ENCODE measurements at regions not wholly inside any gene's neighbourhood (a gene's known extent, or its start where the extent isn't known, plus 50 kb on each side); places are given as distances from the start of the nearest gene placed in this dataset.
"Not testable (repeated sequence)": the region's sequence is repeated elsewhere in the genome, so short reads cannot be mapped to it uniquely, and the experiment has no call there.

- intact Hi-C loops (cut with DNase I): no loop called here
- no peak for ATAC-seq
- DNase-seq (ENCODE audit: missing footprints): no peak
Observed at GRCh38 chr2:175359710-175360109, 178.2 kb upstream of the ATP5MC3 start.

DNA sequence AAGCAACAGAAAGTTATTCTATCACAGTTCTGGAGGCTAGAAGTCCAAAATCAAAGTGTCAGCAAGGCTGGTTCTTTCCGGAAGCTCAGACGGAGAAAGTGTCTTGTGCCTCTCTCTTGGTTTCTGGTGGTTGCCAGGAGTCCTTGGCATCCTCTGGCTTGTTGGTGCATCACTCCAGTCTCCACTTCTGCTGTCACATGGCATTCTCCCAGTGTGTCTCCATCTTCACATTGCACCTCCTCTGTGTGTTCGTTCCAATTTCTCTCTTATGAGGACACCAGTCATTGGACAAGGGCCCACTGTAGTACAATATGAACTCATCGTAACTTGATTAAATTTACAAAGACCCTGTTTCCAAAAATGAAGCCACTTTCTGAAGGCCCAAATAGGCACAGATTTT lies 175.4 kb upstream of the ATP5MC3 start:
- intact Hi-C loops (cut with DNase I): no loop called here
- no peak for DNase-seq (ENCODE audit: missing footprints)
- ATAC-seq: no peak

- intact Hi-C loops (cut with DNase I): no loop called here
- ATAC-seq: no peak
Observed at GRCh38 chr2:175355246-175355645, 173.7 kb upstream of the ATP5MC3 start.

GRCh38 chr2:175353275-175353674 lies 171.8 kb upstream of the ATP5MC3 start:
- intact Hi-C loops (cut with DNase I): no loop called here
- no peak for ATAC-seq
- no peak for DNase-seq (ENCODE audit: missing footprints)

More at GRCh38 chr2:175355246-175355645, 173.7 kb upstream of the ATP5MC3 start:
- DNase-seq (ENCODE audit: missing footprints): no peak

- intact Hi-C loops (cut with DNase I): no loop called here
- no peak for DNase-seq (ENCODE audit: missing footprints)
- no peak for ATAC-seq
Observed at GRCh38 chr2:175351512-175351911, 170.0 kb upstream of the ATP5MC3 start.

- no peak for DNase-seq (ENCODE audit: missing footprints)
- no peak for ATAC-seq
- intact Hi-C loops (cut with DNase I): no loop called here
Observed at GRCh38 chr2:175350105-175350504, 168.6 kb upstream of the ATP5MC3 start.

DNA sequence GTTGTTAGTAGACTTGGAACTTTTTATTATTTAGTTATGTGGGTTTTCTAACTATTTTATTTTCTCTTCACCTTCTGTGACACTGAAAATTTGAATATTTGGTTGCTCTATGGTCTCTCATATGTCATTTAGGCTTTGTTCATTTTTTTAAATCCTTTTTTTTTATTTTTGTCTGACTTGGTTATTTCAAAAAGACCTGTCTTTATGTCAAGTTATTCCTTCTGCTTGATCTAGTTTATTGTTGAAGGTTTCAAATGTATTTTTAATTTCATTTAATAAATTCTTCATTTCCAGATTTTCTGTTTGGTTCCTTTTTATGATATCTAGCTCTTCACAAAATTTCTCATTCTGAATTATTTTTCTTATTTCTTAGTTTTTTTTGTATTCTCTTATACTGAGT lies 160.6 kb upstream of the ATP5MC3 start:
- no peak for DNase-seq (ENCODE audit: missing footprints)
- ATAC-seq: no peak
- intact Hi-C loops (cut with DNase I): no loop called here

GRCh38 chr2:175330195-175330594 lies 148.7 kb upstream of the ATP5MC3 start:
- ATAC-seq (no peak), DNase-seq (ENCODE audit: missing footprints) (no peak)
- intact Hi-C loops (cut with DNase I): no loop called here

DNA sequence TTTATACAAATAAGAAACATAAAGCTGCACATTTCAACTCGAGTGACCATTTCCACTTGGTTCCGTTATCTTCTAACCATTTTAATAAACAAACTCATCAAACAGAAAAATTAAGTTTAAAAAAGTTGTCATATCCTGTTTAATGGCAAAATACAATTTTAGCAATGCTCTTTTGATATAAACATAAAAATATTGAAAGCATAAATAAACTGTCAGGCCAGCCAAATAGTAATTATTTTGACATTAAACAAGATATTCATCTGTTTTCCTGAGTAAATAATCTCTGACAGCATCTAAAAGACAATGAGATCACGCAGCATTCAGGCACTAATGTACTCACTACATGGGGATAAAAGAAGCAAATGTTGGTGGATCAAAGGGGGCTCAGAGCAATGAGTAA lies 145.3 kb upstream of the ATP5MC3 start:
- ATAC-seq: no peak

DNA sequence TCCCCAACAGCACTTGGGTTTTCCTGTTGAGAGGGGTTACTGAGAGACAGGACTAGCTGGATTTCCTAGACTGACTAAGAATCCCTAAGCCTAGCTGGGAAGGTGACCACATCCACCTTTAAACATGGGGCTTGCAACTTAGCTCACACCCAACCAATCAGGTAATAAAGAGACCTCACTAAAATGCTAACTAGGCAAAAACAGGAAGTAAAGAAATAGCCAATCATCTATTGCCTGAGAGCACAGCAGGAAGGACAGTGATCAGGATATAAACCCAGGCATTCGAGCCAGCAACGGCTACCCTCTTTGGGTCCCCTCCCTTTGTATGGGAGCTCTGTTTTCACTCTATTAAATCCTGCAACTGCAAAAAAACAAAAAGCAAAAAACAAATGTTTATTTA lies 144.7 kb upstream of the ATP5MC3 start:
- DNase-seq (ENCODE audit: missing footprints); intact Hi-C loops (cut with DNase I); ATAC-seq: not testable (repeated sequence)

More for the DNA sequence above, 145.3 kb upstream of the ATP5MC3 start:
- DNase-seq (ENCODE audit: missing footprints): no peak
- intact Hi-C loops (cut with DNase I): no loop called here

GRCh38 chr2:175323162-175323561 lies 141.7 kb upstream of the ATP5MC3 start:
- no peak for ATAC-seq
- DNase-seq (ENCODE audit: missing footprints): no peak

GRCh38 chr2:175318542-175318941 lies 137.0 kb upstream of the ATP5MC3 start:
- intact Hi-C loops (cut with DNase I): no loop called here
- no peak for ATAC-seq
- DNase-seq (ENCODE audit: missing footprints): no peak

More at GRCh38 chr2:175323162-175323561, 141.7 kb upstream of the ATP5MC3 start:
- intact Hi-C loops (cut with DNase I): no loop called here

DNA sequence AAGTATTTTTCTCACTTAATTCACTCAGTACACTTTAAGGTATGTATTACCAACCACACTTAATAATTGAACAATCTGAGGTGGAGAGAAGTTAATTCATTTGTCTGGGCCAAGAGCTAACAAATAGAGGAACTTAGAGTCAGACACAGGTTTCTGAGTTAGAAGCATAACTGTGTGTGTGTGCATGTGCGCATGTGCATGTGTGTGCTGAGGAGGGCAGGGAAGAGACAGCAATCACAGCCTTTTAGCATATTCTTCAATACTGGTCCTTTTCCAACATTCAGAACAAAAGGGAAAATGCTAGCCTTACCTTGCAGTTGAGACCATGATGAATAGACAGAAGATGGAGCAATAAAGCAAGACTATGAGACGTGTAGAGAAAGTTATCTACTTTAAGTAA lies 136.2 kb upstream of the ATP5MC3 start:
- ATAC-seq (no peak), DNase-seq (ENCODE audit: missing footprints) (no peak)
- intact Hi-C loops (cut with DNase I): no loop called here

- intact Hi-C loops (cut with DNase I): no loop called here
- DNase-seq (ENCODE audit: missing footprints) (no peak), ATAC-seq (no peak)
Observed at GRCh38 chr2:175312137-175312536, 130.6 kb upstream of the ATP5MC3 start.

DNA sequence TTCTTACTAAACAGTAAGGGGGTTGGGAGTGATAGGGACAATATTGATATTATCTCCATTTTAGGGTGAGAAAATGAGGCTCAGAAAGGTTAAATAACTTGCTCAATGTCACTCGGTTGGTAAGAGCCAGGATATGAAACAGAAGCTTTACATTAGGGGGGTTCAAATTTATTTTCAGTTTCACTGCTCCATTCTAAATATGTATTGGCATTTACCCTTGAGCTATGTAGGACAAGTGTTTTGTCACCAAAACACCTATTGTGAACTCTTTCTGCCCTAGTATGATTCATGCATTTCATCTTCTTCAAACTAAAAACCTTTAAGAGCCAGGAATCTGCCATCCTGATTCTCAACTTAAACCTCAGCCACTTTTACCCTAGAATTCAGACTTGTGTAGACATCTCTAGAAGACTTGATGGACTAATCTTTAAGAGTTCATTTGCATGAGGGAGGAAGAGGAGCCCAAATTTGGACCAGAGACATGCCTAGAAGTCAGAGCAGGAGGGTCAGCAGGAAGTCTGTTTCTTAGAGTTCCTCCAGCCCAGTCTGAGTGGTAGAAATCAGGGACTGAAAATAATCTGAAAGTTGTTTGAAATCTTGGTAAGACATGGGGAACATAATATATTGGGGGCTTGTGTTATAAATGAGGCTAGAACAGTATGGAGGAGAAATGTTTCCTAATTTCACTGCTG lies 129.4 kb upstream of the ATP5MC3 start:
- DNase-seq (ENCODE audit: missing footprints): no peak
- intact Hi-C loops (cut with DNase I): loop anchor here (2.0 kb wide), 1 partner anchor 18 kb away; no protein-coding TSS in a partner anchor
- ATAC-seq: no peak

DNA sequence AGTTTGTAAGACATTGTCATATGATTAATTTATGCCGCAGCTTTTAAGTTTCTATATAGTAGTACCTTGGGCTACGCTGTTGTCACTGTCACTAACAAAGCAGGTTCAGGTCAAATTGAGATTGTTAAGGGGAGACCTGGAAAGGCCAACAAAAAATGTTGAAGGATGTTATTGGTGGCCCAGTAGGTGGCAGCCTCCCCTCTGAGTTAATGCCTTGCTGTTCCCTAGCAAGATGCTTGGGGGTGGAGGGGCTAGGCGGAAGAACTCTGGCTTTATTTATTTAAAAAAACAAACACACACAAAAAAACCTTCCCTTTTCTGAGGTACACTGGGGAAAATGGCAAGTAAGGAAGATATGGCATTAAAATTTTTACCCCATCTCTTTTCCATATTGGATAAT lies 128.3 kb upstream of the ATP5MC3 start:
- DNase-seq (ENCODE audit: missing footprints) (no peak), ATAC-seq (no peak)
- intact Hi-C loops (cut with DNase I): loop anchor here (2.0 kb wide), 1 partner anchor 19 kb away; no protein-coding TSS in a partner anchor

GRCh38 chr2:175308005-175308404 lies 126.5 kb upstream of the ATP5MC3 start:
- ATAC-seq (no peak), DNase-seq (ENCODE audit: missing footprints) (no peak)
- intact Hi-C loops (cut with DNase I): no loop called here

DNA sequence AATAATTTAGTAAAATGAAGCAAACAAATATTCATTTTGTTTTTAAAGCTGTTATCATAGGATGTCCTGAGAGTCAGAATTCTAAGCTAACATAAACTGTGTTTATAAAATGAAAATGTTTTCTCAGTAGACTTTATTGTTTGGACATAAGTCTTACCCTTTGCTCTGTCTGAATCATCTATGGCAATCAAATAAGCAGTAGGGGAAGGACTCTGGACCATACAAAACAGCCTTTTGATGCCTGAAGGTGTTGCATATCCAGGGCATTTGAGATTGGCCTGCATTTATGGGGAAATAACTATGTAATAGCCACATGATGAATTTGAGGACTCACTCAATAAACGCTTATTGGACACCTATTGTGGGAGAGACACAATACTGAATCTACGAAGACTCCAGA lies 123.0 kb upstream of the ATP5MC3 start:
- no peak for ATAC-seq
- no peak for DNase-seq (ENCODE audit: missing footprints)
- intact Hi-C loops (cut with DNase I): no loop called here

- ATAC-seq (no peak), DNase-seq (ENCODE audit: missing footprints) (no peak)
- intact Hi-C loops (cut with DNase I): no loop called here
Observed at GRCh38 chr2:175293776-175294175, 112.3 kb upstream of the ATP5MC3 start.

- intact Hi-C loops (cut with DNase I): no loop called here
- ATAC-seq: no peak
- no peak for DNase-seq (ENCODE audit: missing footprints)
Observed at GRCh38 chr2:175293195-175293594, 111.7 kb upstream of the ATP5MC3 start.

DNA sequence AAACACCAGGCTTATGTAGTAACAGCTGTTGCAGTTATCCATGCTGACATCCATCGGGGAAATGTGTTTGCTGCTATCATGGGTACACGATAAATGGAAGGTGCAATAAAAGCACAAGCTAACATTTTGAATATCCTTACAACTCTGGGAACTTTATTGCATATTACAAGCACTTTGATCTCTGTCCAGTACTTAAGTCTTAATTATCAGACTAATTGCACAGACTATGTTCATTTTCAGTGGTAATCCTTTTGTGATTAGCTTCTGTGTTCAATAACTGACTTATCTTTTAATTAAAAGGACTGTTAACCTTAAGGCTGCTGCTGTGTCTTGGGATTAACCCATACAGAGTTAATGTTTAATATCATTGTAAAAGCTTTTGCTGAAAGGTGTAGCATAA lies 101.4 kb upstream of the ATP5MC3 start:
- ATAC-seq (no peak), DNase-seq (ENCODE audit: missing footprints) (no peak)
- intact Hi-C loops (cut with DNase I): loop anchor here (2.0 to 10.0 kb wide), 3 partner anchors 80 to 248 kb away; no protein-coding TSS in a partner anchor
